NCI-H128 (cell line): ENCODE measurements at regions not wholly inside any gene's neighbourhood (a gene's known extent, or its start where the extent isn't known, plus 50 kb on each side); places are given as distances from the start of the nearest gene placed in this dataset.

Source experiments
- DNase-seq: peaks from one replicate; lab custom pipeline; 2025; ENCODE audit not compliant: unreplicated experiment; lab: John Stamatoyannopoulos, UW

DNA sequence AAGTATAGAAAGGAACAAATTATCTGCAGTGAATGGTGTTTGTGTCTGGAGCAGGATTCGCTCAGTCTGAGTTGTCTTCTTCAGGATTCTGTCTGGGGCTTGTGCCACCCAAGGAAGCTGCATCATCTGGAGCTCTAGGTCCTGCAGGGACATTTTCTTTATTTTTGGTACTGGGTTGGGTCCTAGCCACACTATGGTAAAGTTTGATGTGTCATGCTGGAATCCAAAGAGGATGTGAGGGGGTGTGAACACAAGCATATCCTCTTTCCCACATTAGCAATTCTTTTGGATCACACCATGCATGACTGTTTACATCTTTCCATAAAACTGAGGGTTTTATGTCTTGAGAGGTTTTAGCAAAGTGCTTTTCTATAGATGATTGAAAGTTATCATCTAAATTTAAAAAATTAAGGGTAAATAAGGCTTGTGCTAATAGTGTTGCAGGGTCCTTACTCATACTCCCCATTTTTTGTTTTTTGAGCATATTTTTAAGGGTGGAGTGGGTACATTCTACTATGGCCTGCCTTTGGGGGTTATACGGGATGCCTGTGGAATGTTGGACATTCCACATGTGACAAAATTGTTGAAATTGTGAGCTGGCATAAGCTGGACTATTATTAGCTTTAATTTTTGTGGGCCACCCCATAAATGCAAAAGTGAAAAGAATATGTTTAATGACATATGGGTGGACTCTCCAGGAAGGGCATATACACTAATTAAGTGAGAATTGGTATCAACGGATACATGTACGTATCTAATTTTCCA, 152.0 kb upstream of the HMCN1 start:
- no peak for DNase-seq

GRCh38 chr1:185581020-185581419, 153.2 kb upstream of the HMCN1 start:
- DNase-seq: no peak

- no peak for DNase-seq
Observed at GRCh38 chr1:185578293-185578692, 155.9 kb upstream of the HMCN1 start.

- no peak for DNase-seq
Observed at GRCh38 chr1:185574139-185574875, 159.9 kb upstream of the HMCN1 start.

DNA sequence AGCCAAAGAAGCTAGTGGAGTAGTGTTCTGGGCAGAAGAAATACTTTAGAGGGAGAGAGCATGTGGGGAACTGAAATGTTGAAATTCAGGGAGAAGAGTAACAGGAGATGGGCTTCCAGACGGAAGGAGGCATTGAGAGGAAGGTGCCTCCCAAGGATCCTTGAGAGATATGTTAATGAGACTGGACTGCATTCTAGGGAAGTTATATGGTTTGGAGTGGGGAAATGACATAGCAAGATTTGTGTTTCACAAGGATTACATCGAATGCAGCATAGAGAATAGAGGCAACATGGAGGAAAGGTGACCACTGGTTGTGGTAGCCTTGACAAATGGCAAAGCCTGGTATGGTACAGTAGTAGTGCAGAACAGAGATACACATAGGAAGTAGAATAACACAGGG, 160.5 kb upstream of the HMCN1 start:
- DNase-seq: no peak

- no peak for DNase-seq
Observed at GRCh38 chr1:185573162-185573561, 161.0 kb upstream of the HMCN1 start.

- no peak for DNase-seq
Observed at GRCh38 chr1:185570962-185571361, 163.2 kb upstream of the HMCN1 start.

GRCh38 chr1:185568155-185569123, 165.8 kb upstream of the HMCN1 start:
- DNase-seq: no peak

GRCh38 chr1:185567440-185567839, 166.8 kb upstream of the HMCN1 start:
- DNase-seq: no peak

- peak; percentile 65 for DNase-seq
Observed at GRCh38 chr1:185566995-185567394, 167.2 kb upstream of the HMCN1 start.

- no peak for DNase-seq
Observed at GRCh38 chr1:185565302-185565701, 168.9 kb upstream of the HMCN1 start.

GRCh38 chr1:185564816-185565215, 169.4 kb upstream of the HMCN1 start:
- DNase-seq: no peak

- no peak for DNase-seq
Observed at GRCh38 chr1:185562461-185563359, 171.5 kb upstream of the HMCN1 start.

DNA sequence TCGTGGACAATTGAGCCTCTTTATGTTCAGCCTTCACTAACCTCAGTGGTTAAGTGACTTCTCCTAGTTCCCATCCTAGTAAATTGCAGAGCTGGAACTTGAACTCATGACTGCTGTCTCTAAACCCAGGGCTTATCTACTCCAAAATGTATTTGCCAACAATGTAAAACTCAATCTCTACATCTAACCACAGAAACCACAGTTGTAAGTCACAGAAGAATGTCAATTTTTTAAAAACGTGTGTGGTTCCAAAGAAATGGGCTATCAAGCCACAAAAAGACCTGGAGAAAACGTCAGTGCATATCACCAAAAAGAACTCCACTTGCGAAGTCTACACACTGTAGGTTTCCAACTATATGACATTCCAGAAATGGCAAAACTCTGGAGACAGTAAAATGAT, 172.6 kb upstream of the HMCN1 start:
- no peak for DNase-seq

DNA sequence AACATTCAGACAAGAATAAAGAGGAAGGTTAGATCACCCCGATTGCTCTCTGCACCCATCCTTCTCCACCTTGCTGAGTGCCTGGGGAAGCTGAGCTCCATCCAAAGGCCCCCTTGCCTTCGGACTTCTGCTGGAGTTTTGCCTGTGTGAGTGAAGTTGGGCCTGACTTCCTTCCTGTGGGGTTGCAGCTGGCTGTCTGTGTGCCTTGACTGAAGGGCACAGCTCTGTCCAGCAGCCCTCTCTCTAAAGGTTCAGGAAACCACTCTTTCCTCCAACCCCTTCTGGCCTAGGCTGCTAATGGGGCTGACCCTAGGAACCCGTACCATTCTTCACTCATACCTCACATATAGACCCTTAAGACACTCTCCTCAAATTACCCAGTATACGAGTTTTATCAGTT, 173.4 kb upstream of the HMCN1 start:
- no peak for DNase-seq

DNA sequence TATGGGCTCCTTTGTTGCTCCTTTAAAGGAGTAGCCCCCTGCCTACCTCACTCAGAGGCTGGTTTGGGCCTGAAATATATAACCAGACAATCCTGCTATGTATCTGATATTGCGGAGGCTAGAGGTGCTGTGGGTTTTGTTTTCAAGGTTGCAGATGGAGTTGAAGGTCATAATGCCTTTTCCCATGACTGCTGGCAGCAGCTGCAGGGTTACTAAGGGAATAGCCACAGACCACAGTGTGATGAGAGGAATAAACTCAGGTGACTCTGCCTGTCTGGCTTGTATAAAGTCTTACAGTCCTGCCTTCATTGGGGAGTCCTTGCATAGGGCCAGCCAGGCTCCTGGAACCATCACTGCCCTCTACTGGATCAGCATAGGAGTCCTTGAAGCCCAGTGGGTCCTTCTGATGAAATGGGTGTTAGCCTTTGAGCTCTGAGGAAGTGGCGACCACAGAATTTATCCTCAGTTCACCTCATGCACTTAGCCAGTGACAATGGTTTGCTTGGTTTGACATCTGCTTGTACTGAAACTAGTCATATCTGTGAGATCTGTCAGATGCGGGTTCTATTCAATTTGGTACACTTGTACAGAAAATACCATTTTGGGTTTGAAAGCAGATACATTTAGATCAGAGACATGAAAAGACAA, 174.4 kb upstream of the HMCN1 start:
- DNase-seq: no peak

GRCh38 chr1:185559151-185559550, 175.0 kb upstream of the HMCN1 start:
- DNase-seq: no peak

DNA sequence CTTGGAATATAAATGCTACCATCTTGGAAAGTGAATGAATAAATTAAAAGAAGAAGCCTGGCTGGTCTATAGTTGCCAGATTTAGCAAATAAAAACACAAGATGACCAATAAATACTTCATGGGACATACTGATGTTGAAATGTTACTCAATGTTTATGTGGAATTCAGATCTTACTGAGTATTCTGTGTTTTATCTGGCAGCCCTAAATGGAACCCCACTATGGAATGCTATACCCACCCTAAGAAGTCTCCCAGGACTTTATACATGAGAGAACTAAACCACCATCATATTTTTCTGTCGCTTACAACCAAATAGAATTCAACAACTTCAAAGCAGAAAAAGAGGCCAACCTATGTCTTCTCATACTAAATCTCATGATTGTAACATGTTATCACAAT, 177.6 kb upstream of the HMCN1 start:
- no peak for DNase-seq

- no peak for DNase-seq
Observed at GRCh38 chr1:185555743-185556142, 178.4 kb upstream of the HMCN1 start.

DNA sequence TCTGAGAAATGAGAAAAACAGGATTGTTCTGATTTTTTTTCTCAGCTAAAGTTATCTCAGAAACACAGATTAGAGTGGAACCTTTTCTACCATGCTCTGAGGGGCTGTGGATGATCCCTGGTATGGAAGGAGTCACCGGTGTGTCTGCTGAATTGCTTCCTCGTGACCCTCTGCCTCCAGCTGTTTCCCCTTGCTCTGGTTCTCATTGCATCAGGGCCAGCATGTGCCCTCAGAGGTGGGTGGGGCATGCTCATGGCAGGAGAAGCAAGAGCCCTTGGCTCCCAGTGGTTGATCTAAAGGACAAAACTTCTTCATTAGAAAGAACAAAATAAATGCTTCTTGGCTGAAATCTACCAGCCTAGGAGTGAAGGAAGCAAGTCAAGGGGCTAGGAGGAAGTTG, 183.2 kb upstream of the HMCN1 start:
- DNase-seq: no peak
